HCT116 (cell line): ENCODE measurements at regions not wholly inside any gene's neighbourhood (a gene's known extent, or its start where the extent isn't known, plus 50 kb on each side); places are given as distances from the start of the nearest gene placed in this dataset.

ENCODE experiments used
- ATAC-seq: fragments of 200-7000 bp; cut with Tn5 transposase; 2 replicates; pipeline ENCODE4 v1.9.1; 2020; ENCODE audit warnings: mild to moderate bottlenecking, moderate library complexity
- BruUV-seq: library from RNA; stranded (reverse); fragments of 400-500 nt; replicated peaks from 2 replicates; lab custom pipeline; 2021; lab: Mats Ljungman, UMichigan
- CTCF ChIA-PET: fragments of 300-600 bp; sonication (Branson Sonifier 250); formaldehyde crosslinking; loops from one replicate; lab custom pipeline; 2021; ENCODE audit warnings: antibody characterized with exemption; lab: Charles Lee
- POLR2A ChIA-PET: fragments of 300-600, 350-600 bp; sonication (Branson Sonifier 250); formaldehyde crosslinking; loops from one replicate; lab custom pipeline; 2021; ENCODE audit warnings: antibody characterized with exemption; lab: Charles Lee
- RAD21 ChIA-PET, 2 experiments: fragments of 300-600 bp; sonication (Branson Sonifier 250); formaldehyde crosslinking; loops; one replicate each; lab custom pipeline; 2023; ENCODE audit warnings: low total read pairs in 2 of 2; ENCODE audit not compliant: uncharacterized antibody in 2 of 2, unreplicated experiment in 2 of 2, low non-redundant PET in 1 of 2; lab: Charles Lee
- DNase-seq: peaks from one replicate; pipeline ENCODE4 v3.0.0-alpha.2; 2010; ENCODE audit warnings: low read depth, low spot score
- H2AFZ ChIP-seq: fragments of 200-600 bp; shearing (Covaris generic), sonication (generic); 2 replicates; pipeline ENCODE4 v1.6.1; 2017; ENCODE audit warnings: low read depth, mixed run types, mixed read lengths, antibody characterized with exemption, low read length; ENCODE audit not compliant: poor library complexity, severe bottlenecking
- H3K27ac ChIP-seq: 2 replicates; pipeline ENCODE4 v1.5.1; 2012; ENCODE audit warnings: low read depth, low read length
- H3K27me3 ChIP-seq: fragments of 200-600 bp; sonication (generic); 2 replicates; pipeline ENCODE4 v1.6.1; 2016; ENCODE audit warnings: mixed run types, low read length, mixed read lengths; ENCODE audit not compliant: insufficient read depth
- H3K36me3 ChIP-seq, 2 experiments: fragments of 200-500 bp in 1 of 2; fragments of 200-600 bp in 1 of 2; sonication (Bioruptor generic) in 1 of 2; sonication (generic) in 1 of 2; 2 replicates each; pipeline versions ENCODE4 v1.5.1 to v1.6.1; 2014 to 2016; ENCODE audit warnings: low read length in 2 of 2, inconsistent platforms in 1 of 2, mixed read lengths in 1 of 2, mixed run types in 1 of 2; ENCODE audit not compliant: insufficient read depth in 2 of 2, control insufficient read depth in 1 of 2
- H3K4me1 ChIP-seq, 2 experiments: fragments of 200-600 bp in 1 of 2; sonication (generic) in 1 of 2; 2 replicates each; pipeline versions ENCODE4 v1.5.1 to v1.6.1; 2012 to 2017; ENCODE audit warnings: low read length in 2 of 2, inconsistent platforms in 1 of 2, mild to moderate bottlenecking in 1 of 2, mixed read lengths in 1 of 2, mixed run types in 1 of 2, moderate library complexity in 1 of 2; ENCODE audit not compliant: insufficient read depth in 2 of 2, control insufficient read depth in 1 of 2
- H3K4me2 ChIP-seq: fragments of 200-600 bp; sonication (generic); 2 replicates; pipeline ENCODE4 v1.6.1; 2017; ENCODE audit warnings: mixed run types, low read length, mixed read lengths
- H3K4me3 ChIP-seq, 2 experiments: fragments of 200-600 bp in 1 of 2; sonication (generic) in 1 of 2; replicated peaks in 1 of 2; 2 replicates each; pipeline ENCODE4 v1.5.1; 2011 to 2016; ENCODE audit warnings: low read length in 2 of 2, control low read depth in 1 of 2, low read depth in 1 of 2, mild to moderate bottlenecking in 1 of 2, mixed read lengths in 1 of 2, mixed run types in 1 of 2
- H3K79me2 ChIP-seq: fragments of 200-600 bp; sonication (generic); 2 replicates; pipeline ENCODE4 v1.6.1; 2017; ENCODE audit warnings: mild to moderate bottlenecking, mixed run types, low read length, moderate library complexity, mixed read lengths; ENCODE audit not compliant: insufficient read depth
- H3K9ac ChIP-seq: fragments of 200-600 bp; sonication (generic); 2 replicates; pipeline ENCODE4 v1.6.1; 2016; ENCODE audit warnings: low read length, mixed read lengths
- H3K9me2 ChIP-seq: fragments of 200-600 bp; sonication (generic), shearing (Covaris generic); 2 replicates; pipeline ENCODE4 v1.6.1; 2017; ENCODE audit warnings: mixed run types, mild to moderate bottlenecking, moderate library complexity; ENCODE audit not compliant: insufficient read depth
- H3K9me3 ChIP-seq, 2 experiments: fragments of 200-500 bp in 1 of 2; fragments of 200-600 bp in 1 of 2; sonication (Bioruptor generic) in 1 of 2; sonication (generic) in 1 of 2; 2 replicates each; pipeline ENCODE4 v1.6.1; 2014 to 2017; ENCODE audit warnings: low read length in 2 of 2, mixed read lengths in 2 of 2, inconsistent platforms in 1 of 2, low read depth in 1 of 2, mild to moderate bottlenecking in 1 of 2, mixed run types in 1 of 2, moderate library complexity in 1 of 2; ENCODE audit not compliant: control insufficient read depth in 1 of 2, insufficient read depth in 1 of 2
- H4K20me1 ChIP-seq: fragments of 200-600 bp; sonication (generic), shearing (Covaris generic); 2 replicates; pipeline ENCODE4 v1.6.1; 2017; ENCODE audit warnings: mixed run types, mild to moderate bottlenecking, moderate library complexity; ENCODE audit not compliant: insufficient read depth
- CTCF ChIP-seq, 3 experiments: fragments of 200-600 bp in 1 of 3; sonication (generic) in 1 of 3; IDR thresholded peaks in 2 of 3; conservative IDR thresholded peaks in 1 of 3; 2 replicates each; pipeline ENCODE4 v1.5.1; 2012 to 2017; ENCODE audit warnings: low read depth in 2 of 3, low read length in 2 of 3, antibody characterized with exemption in 1 of 3, borderline replicate concordance in 1 of 3, control low read depth in 1 of 3, mild to moderate bottlenecking in 1 of 3, mixed read lengths in 1 of 3, mixed run types in 1 of 3, moderate library complexity in 1 of 3; ENCODE audit not compliant: insufficient read depth in 1 of 3
- EGR1 ChIP-seq: IDR thresholded peaks from 2 replicates; pipeline ENCODE4 v1.6.1; 2012; ENCODE audit warnings: low read depth
- ELF1 ChIP-seq: IDR thresholded peaks from 2 replicates; pipeline ENCODE4 v1.6.1; 2012; ENCODE audit warnings: low read depth, borderline replicate concordance
- EZH2 ChIP-seq: fragments of 200-600 bp; sonication (generic); IDR thresholded peaks from 2 replicates; pipeline ENCODE4 v1.6.1; 2017; ENCODE audit warnings: antibody characterized with exemption, mixed run types
- EZH2phosphoT487 ChIP-seq: fragments of 200-600 bp; IDR thresholded peaks from 2 replicates; pipeline ENCODE4 v1.6.1; 2018; ENCODE audit warnings: antibody characterized with exemption, borderline replicate concordance
- JUND ChIP-seq: IDR thresholded peaks from 2 replicates; pipeline ENCODE4 v1.6.1; 2012
- POLR2AphosphoS5 ChIP-seq: IDR thresholded peaks from 2 replicates; pipeline ENCODE4 v1.6.1; 2011; ENCODE audit warnings: mild to moderate bottlenecking, low read depth, low read length, moderate library complexity
- SIN3A ChIP-seq: IDR thresholded peaks from 2 replicates; pipeline ENCODE4 v1.6.1; 2012; ENCODE audit warnings: low read depth
- SP1 ChIP-seq: IDR thresholded peaks from 2 replicates; pipeline ENCODE4 v1.6.1; 2012; ENCODE audit warnings: low read depth
- SRF ChIP-seq: IDR thresholded peaks from 2 replicates; pipeline ENCODE4 v1.6.1; 2012; ENCODE audit warnings: low read depth
- ZBTB33 ChIP-seq: IDR thresholded peaks from 2 replicates; pipeline ENCODE4 v1.6.1; 2011; ENCODE audit warnings: mild to moderate bottlenecking, low read length, moderate library complexity; ENCODE audit not compliant: insufficient replicate concordance; ENCODE audit errors: extremely low read depth
- ZNF274 ChIP-seq: fragments of 200-500 bp; sonication (Bioruptor generic); IDR thresholded peaks from 2 replicates; pipeline ENCODE4 v1.6.1; 2014; ENCODE audit warnings: mild to moderate bottlenecking, low read depth, low read length, inconsistent platforms
- intact Hi-C: fragments of 100-400 bp; cut with micrococcal nuclease; formaldehyde crosslinking; loops from 2 replicates; pipeline ENCODE4 v1.10.0; 2022
- TF ChIP-seq, protein P1 (sequence below): IDR thresholded peaks from 2 replicates; pipeline ENCODE4 v1.6.1; 2012
- TF ChIP-seq, protein P2 (sequence below): IDR thresholded peaks from 2 replicates; pipeline ENCODE4 v1.6.1; 2012; ENCODE audit warnings: low read depth

DNA sequence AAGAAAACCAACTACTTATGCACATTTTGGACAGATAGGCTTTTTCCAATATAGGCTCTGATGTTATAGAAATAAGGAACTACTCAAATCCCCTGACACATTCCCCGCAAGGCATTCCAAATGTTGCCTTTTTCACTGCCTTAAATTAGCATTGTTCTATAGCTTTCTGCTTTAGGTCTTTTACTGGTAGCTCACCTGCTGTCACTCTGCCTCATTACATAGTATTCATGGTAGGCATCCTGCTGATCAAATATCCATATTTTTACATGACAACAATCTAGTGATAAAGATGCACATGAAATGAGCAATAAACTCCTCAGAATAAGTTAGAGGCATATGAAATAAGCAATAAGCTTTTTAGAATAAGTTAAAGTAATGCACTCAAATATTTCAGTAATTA lies 542.7 kb downstream of the FAM133A start:
- intact Hi-C loops: no loop called here
- ATAC-seq: no peak
- Histone ChIP-seq H3K4me2 (no peak overlapping the region), H3K27ac (no peak overlapping the region), H4K20me1 (no peaks in the 10 kb centered on the region), H3K9me3 (no peaks in the 10 kb centered on the region), H3K9me2 (no peaks in the 10 kb centered on the region), H3K27me3 (no peaks in the 10 kb centered on the region), H3K4me3 (no peak overlapping the region), H3K9ac (no peak overlapping the region), H3K36me3 (no peaks in the 10 kb centered on the region), H3K4me1 (no peaks in the 10 kb centered on the region), H2AFZ (no peak overlapping the region), H3K79me2 (no peaks in the 10 kb centered on the region)
- ChIA-PET RAD21 (no interaction called here), CTCF (no interaction called here), POLR2A (no interaction called here)
- DNase-seq: no peak
- no peak for TF ChIP-seq SRF
- TF ChIP-seq SIN3A: no peak
- TF ChIP-seq ELF1: no peak
- TF ChIP-seq, protein P1, sequence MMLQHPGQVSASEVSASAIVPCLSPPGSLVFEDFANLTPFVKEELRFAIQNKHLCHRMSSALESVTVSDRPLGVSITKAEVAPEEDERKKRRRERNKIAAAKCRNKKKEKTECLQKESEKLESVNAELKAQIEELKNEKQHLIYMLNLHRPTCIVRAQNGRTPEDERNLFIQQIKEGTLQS: no peak
- TF ChIP-seq, protein P2, sequence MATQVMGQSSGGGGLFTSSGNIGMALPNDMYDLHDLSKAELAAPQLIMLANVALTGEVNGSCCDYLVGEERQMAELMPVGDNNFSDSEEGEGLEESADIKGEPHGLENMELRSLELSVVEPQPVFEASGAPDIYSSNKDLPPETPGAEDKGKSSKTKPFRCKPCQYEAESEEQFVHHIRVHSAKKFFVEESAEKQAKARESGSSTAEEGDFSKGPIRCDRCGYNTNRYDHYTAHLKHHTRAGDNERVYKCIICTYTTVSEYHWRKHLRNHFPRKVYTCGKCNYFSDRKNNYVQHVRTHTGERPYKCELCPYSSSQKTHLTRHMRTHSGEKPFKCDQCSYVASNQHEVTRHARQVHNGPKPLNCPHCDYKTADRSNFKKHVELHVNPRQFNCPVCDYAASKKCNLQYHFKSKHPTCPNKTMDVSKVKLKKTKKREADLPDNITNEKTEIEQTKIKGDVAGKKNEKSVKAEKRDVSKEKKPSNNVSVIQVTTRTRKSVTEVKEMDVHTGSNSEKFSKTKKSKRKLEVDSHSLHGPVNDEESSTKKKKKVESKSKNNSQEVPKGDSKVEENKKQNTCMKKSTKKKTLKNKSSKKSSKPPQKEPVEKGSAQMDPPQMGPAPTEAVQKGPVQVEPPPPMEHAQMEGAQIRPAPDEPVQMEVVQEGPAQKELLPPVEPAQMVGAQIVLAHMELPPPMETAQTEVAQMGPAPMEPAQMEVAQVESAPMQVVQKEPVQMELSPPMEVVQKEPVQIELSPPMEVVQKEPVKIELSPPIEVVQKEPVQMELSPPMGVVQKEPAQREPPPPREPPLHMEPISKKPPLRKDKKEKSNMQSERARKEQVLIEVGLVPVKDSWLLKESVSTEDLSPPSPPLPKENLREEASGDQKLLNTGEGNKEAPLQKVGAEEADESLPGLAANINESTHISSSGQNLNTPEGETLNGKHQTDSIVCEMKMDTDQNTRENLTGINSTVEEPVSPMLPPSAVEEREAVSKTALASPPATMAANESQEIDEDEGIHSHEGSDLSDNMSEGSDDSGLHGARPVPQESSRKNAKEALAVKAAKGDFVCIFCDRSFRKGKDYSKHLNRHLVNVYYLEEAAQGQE: no peak
- no peak for TF ChIP-seq EGR1
- TF ChIP-seq SP1: no peak
- TF ChIP-seq ZNF274: no peak
- no peak for TF ChIP-seq EZH2phosphoT487
- no peak for TF ChIP-seq EZH2
- TF ChIP-seq CTCF (IDR thresholded peaks at IDR 0.05 in 2 of 3, conservative IDR thresholded peaks at IDR 0.05 in 1 of 3; ENCODE audit: borderline replicate concordance in 1 of 3, insufficient read depth in 1 of 3, low read depth in 2 of 3, low read length in 2 of 3): no peak
- TF ChIP-seq ZBTB33: no peak
- TF ChIP-seq JUND: no peak
- TF ChIP-seq POLR2AphosphoS5: no peak
- BruUV-seq: no TSS peak
